Lower leg skin (tissue), 4 donors: ENCODE measurements at regions not wholly inside any gene's neighbourhood (a gene's known extent, or its start where the extent isn't known, plus 50 kb on each side); places are given as distances from the start of the nearest gene placed in this dataset.

Experiments used
- DNase-seq, 2 donors: peaks; one replicate each; pipeline ENCODE4 v3.0.0-alpha.2; 2019; ENCODE audit warnings: low spot score in 2 of 2
- H3K4me3 ChIP-seq: fragments of 200-600 bp; sonication (generic); 2 replicates; pipeline ENCODE4 v1.5.1; 2017; ENCODE audit warnings: mild to moderate bottlenecking, low read depth; ENCODE audit not compliant: poor library complexity, severe bottlenecking
- POLR2A ChIP-seq, 2 donors: fragments of 450-650 bp; IDR thresholded peaks; one replicate each; pipeline ENCODE4 v1.6.1; 2016 to 2017; ENCODE audit warnings: antibody characterized with exemption in 2 of 2, mild to moderate bottlenecking in 1 of 2, moderate library complexity in 1 of 2
- WGBS, 2 donors: methylation state at CpG; one replicate each; pipeline ENCODE4 v1.1.5; 2018; 5-methylcytosine and 5-hydroxymethylcytosine counted together
- intact Hi-C: fragments of 100-400 bp; cut with DNase I; formaldehyde crosslinking; loops from one replicate; pipeline ENCODE4 v1.15.0; 2023; ENCODE audit warnings: low total_unique reads
- TF ChIP-seq, protein P1 (sequence below), 3 donors: fragments of 450-650 bp; IDR thresholded peaks; one replicate each; pipeline ENCODE4 v1.5.1; 2016; ENCODE audit warnings: antibody characterized with exemption in 3 of 3, mild to moderate bottlenecking in 3 of 3, moderate library complexity in 2 of 3

DNA sequence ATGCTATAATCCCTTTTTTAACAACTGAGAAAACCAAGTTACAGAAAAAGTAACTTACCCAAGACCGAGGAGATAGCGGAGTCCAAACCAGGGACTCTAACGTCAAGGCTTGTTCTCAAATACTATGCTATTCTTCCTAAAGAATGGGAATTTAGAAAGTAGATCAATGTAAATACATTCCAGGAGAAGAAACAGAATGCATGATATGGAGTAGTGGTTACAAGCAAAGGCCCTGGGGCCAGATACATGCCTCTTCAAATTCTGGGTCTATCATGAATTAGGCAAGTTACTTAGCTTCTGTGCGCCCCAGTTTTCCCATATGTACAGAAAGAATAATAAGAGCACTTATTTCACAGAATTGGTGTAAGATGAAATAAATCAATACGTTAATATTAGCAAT is 102.0 kb upstream of the CHMP2B start:
- TF ChIP-seq, protein P1, sequence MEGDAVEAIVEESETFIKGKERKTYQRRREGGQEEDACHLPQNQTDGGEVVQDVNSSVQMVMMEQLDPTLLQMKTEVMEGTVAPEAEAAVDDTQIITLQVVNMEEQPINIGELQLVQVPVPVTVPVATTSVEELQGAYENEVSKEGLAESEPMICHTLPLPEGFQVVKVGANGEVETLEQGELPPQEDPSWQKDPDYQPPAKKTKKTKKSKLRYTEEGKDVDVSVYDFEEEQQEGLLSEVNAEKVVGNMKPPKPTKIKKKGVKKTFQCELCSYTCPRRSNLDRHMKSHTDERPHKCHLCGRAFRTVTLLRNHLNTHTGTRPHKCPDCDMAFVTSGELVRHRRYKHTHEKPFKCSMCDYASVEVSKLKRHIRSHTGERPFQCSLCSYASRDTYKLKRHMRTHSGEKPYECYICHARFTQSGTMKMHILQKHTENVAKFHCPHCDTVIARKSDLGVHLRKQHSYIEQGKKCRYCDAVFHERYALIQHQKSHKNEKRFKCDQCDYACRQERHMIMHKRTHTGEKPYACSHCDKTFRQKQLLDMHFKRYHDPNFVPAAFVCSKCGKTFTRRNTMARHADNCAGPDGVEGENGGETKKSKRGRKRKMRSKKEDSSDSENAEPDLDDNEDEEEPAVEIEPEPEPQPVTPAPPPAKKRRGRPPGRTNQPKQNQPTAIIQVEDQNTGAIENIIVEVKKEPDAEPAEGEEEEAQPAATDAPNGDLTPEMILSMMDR (IDR thresholded peaks at IDR 0.05) = no peak
- TF ChIP-seq POLR2A (IDR thresholded peaks at IDR 0.05) = no peak
- H3K4me3 ChIP-seq = no peak overlapping the region
- intact Hi-C loops = no loop called here
- 72 to 74% methylated on average over 5 of the region's 5 CpGs for WGBS, 2 donors
- DNase-seq = no peak

DNA sequence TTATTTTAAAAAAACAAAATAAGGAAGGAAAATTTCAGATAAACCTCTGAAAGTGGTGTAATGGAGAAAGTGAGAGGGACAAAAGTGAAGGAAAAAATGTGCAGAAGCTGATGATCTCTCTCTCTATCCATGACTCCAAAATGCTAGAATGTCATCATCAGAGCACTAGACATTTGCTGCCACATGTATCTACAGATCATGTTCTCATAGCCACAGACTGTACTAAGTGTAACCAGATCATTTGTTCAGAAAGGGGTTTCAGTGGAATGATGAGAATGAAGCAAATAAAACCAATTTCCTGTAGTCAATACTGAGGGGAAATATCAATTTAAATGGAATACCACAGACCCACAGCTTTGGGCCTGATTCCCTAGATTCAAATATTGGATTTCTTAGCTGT is 104.3 kb upstream of the CHMP2B start:
- no peak for DNase-seq
- intact Hi-C loops = no loop called here
- TF ChIP-seq, protein P1 (IDR thresholded peaks at IDR 0.05) = no peak
- no peak for TF ChIP-seq POLR2A (IDR thresholded peaks at IDR 0.05)
- H3K4me3 ChIP-seq = no peak overlapping the region

DNA sequence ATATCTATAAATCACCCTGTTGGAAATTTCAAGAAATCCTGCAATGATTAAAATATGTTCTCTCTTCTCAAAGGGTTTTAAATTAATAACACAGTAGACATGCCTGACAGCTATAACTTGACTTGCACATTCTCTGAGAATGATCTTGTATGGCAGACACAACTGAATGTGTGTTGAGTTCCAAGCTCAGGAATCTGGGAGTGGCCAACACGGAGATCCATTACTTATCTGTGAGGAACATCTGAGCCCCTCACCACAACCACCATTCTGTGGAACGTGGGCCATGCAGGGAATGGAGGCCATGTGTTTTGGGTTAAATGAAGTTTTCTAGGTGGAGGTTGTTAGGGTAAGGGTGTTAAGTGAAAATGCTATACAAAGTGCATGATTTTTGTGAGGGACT is 105.3 kb upstream of the CHMP2B start:
- no peak overlapping the region for H3K4me3 ChIP-seq
- intact Hi-C loops = no loop called here
- WGBS, 2 donors = 32 to 43% methylated on average over 2 of the region's 2 CpGs
- TF ChIP-seq POLR2A (IDR thresholded peaks at IDR 0.05) = no peak
- TF ChIP-seq, protein P1 (IDR thresholded peaks at IDR 0.05) = no peak
- DNase-seq = no peak

DNA sequence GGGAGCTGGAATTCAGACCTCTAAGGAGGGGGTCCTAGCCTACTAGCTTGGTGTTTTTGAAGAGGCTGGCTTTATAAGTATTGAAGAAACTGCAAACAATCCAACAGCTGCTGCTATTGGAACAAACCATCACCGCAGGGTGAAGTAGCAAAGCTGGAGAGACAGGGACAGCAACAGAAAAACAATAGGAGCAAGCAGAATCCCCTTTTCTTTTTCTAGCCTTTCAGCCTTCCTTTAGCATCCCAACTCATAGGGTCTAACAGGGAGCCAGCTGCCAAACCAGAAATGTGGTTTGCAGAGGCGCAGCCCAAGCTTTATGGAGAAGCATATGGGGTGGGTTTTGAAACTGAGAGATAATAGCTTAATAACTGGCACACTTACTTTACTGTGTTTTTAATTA is 106.2 kb upstream of the CHMP2B start:
- H3K4me3 ChIP-seq = no peak overlapping the region
- intact Hi-C loops = no loop called here
- DNase-seq = no peak
- 57 to 59% methylated on average over 2 of the region's 2 CpGs for WGBS, 2 donors
- no peak for TF ChIP-seq POLR2A (IDR thresholded peaks at IDR 0.05)
- TF ChIP-seq, protein P1 (IDR thresholded peaks at IDR 0.05) = no peak

DNA sequence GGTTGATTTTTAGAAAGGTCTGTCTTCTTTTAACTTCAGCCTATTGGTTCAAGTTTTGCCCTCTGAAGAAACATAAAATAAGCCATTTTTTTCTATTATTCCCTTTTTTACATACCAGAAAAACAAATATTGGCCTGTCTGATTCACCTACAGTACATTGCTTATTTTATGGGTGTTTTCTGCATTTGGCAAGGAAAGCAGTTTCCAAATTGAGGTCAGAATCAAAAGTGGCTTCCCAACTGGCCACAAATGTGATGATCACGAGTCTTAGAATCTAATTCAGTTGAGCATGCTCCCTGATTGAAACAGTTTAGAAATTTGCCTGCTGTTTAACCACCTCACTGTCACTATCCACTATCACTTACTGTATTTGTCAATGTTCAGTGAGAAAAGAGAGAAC is 106.9 kb upstream of the CHMP2B start:
- no peak overlapping the region for H3K4me3 ChIP-seq
- intact Hi-C loops = no loop called here
- TF ChIP-seq, protein P1 (IDR thresholded peaks at IDR 0.05) = no peak
- no peak for TF ChIP-seq POLR2A (IDR thresholded peaks at IDR 0.05)

DNA sequence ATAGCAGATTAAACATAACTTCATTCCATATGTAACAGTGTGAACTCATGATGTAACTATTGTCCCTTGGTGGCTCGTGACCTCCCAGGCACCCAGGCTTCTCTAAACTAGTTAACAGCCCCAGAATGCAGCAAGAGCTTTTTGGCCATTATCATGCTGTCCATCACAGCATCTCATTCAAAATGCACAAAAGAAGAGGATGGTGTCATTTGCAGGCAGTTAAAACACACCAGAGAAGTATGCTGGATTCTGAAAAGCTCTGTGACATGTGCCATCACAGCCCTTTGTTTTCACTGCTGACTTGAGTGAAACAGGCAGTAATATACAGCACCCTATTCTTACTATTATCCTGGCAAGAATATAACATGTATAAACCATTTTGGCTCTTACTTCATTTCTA is 117.6 kb upstream of the CHMP2B start:
- no peak for DNase-seq
- WGBS, 2 donors = 63 to 84% methylated on average over 1 of the region's 1 CpG
- intact Hi-C loops = no loop called here
- no peak for TF ChIP-seq POLR2A (IDR thresholded peaks at IDR 0.05)
- TF ChIP-seq, protein P1 (IDR thresholded peaks at IDR 0.05) = no peak
- H3K4me3 ChIP-seq = no peak overlapping the region

More for the DNA sequence above, 106.9 kb upstream of the CHMP2B start:
- 45 to 64% methylated on average over 1 of the region's 1 CpG for WGBS, 2 donors
- no peak for DNase-seq
